T-helper 2 cell treated with Interferon-gamma antibody and Interleukin-4, amounts not matched to agents 5 μg/mL and 100 μg/mL, for 36 hours (primary cell): ENCODE measurements at regions not wholly inside any gene's neighbourhood (a gene's known extent, or its start where the extent isn't known, plus 50 kb on each side); places are given as distances from the start of the nearest gene placed in this dataset.
"Not testable (repeated sequence)": the region's sequence is repeated elsewhere in the genome, so short reads cannot be mapped to it uniquely, and the experiment has no call there.

ENCODE experiments used
- DNase-seq: peaks from one replicate; pipeline ENCODE4 v3.0.0; 2021; ENCODE audit warnings: low spot score
- H3K27ac Mint-ChIP-seq: one replicate; pipeline ENCODE4 v1.8.0; 2021; ENCODE audit warnings: mild to moderate bottlenecking, mixed read lengths
- H3K27me3 Mint-ChIP-seq: one replicate; pipeline ENCODE4 v1.8.0; 2021; ENCODE audit warnings: low read depth, mixed read lengths
- H3K36me3 Mint-ChIP-seq: one replicate; pipeline ENCODE4 v1.8.0; 2021; ENCODE audit warnings: low read depth, mixed read lengths
- H3K4me1 Mint-ChIP-seq: one replicate; pipeline ENCODE4 v1.8.0; 2021; ENCODE audit warnings: low read depth, mixed read lengths
- H3K4me3 Mint-ChIP-seq: one replicate; pipeline ENCODE4 v1.8.0; 2022; ENCODE audit warnings: mild to moderate bottlenecking, moderate library complexity, mixed read lengths
- H3K9me3 Mint-ChIP-seq: one replicate; pipeline ENCODE4 v1.8.0; 2021; ENCODE audit warnings: mixed read lengths

- H3K4me3 Mint-ChIP-seq = no peak overlapping the region
- peaks cover 3% of the 10 kb centered on the region for H3K4me1 Mint-ChIP-seq
- H3K9me3 Mint-ChIP-seq = no peaks in the 10 kb centered on the region
- H3K27ac Mint-ChIP-seq = no peak overlapping the region
- no peaks in the 10 kb centered on the region for H3K27me3 Mint-ChIP-seq
- no peak for DNase-seq
- no peaks in the 10 kb centered on the region for H3K36me3 Mint-ChIP-seq
Observed at GRCh38 chr6:140711019-140711613, 1336.7 kb upstream of the CITED2 start.

DNA sequence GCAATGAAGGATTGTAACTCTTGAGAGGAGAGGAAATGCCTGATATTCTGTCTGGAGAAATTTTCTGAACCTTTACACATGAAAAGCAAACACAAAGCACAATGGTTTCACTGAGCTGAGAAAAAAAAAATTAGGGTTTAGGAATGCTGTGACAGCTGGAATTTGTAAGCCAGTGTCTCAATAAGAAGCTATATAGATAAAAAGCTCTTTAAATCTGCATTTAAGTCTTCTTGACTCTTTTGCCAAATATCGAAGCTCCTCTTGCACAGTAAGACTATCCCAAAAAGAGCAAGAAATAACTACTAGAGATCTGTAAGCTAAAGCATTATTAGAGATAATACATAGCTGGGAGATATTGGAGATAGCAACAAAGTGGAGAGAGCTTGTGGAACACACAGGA, 1334.0 kb upstream of the CITED2 start:
- H3K9me3 Mint-ChIP-seq = peaks cover under 1% of the 10 kb centered on the region
- no peaks in the 10 kb centered on the region for H3K36me3 Mint-ChIP-seq
- H3K27me3 Mint-ChIP-seq = no peaks in the 10 kb centered on the region
- peaks cover 3% of the 10 kb centered on the region for H3K4me1 Mint-ChIP-seq
- DNase-seq = no peak
- no peak overlapping the region for H3K27ac Mint-ChIP-seq
- H3K4me3 Mint-ChIP-seq = no peak overlapping the region

DNA sequence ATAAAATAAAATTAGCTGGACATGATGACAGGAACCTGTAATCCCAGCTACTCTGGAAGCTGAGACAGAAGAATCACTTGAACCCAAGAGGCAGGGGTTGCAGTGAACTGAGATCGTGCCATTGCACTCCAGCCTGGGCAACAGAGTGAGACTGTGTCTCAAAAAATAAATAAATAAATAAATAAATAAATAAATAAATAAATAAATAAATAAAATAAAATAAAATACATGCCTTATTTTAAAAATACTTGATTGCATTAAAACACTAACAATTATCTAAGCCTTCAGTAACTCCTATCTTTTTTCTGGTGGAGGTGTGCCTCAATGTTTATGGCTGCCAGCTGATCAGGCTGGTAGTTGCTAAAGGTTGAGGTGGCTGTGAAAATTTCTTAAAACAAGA, 1329.6 kb upstream of the CITED2 start:
- DNase-seq, H3K4me3 Mint-ChIP-seq, H3K36me3 Mint-ChIP-seq, H3K4me1 Mint-ChIP-seq, H3K9me3 Mint-ChIP-seq, H3K27ac Mint-ChIP-seq, H3K27me3 Mint-ChIP-seq: not testable (repeated sequence)

DNA sequence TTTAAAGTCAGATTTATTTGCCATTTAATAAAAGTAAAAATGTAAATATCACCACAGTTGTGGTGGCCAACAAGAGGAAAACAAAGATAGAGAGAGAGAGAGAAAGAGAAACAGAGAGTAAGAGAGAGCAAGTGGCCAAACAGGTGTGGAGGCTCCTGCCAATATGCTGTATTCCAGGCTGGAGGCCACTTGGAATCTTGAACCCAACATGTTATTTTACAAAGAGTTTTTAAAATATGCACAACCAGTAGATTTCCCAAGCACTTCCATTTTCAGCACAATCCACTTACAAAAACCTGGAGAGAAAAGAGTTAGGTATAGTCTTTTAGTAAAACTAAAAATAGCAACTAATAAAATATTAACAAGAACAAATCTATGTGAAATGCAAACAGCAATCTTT, 1323.1 kb upstream of the CITED2 start:
- no peak for DNase-seq
- Mint-ChIP-seq H3K9me3 (no peaks in the 10 kb centered on the region), H3K27me3 (no peaks in the 10 kb centered on the region), H3K36me3 (no peaks in the 10 kb centered on the region), H3K4me3 (no peak overlapping the region), H3K4me1 (no peaks in the 10 kb centered on the region), H3K27ac (no peak overlapping the region)

DNA sequence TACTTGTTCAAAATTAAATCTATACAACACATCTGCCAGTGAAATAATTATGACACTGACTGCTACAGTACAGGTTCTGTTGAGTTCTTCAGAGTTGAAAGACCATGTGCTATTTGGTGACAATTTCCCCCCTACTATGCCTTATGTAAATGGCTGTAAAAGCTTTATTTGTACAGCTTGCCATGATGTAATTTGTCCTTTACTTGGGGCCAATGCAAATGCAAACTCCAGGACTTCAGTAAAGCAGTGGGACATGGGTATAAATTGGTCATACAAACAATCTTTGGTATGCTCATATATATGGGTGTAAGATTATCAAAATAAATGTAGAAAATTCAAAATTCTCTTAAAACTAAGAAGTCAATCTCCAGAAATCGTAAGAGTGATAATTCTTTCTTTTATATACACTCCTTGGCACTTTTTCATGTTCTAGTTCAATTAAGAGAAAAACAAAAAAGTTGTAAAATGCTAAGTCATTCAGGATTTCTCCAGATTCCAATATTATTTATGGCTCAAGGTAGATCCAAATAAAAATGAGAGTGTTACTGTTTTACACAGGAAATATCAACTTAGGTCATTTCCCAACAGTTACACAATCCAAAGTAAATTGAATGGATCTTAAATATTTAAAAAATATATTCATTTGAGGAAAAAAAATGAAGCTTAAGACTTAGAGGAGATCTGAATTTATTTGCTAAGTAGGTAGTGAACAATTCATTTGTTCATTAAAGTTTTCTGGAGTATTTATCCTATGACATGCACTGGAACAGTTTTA, 1310.5 kb upstream of the CITED2 start:
- no peak for DNase-seq
- H3K9me3 Mint-ChIP-seq = no peaks in the 10 kb centered on the region
- H3K4me1 Mint-ChIP-seq = no peaks in the 10 kb centered on the region
- no peaks in the 10 kb centered on the region for H3K36me3 Mint-ChIP-seq
- H3K27ac Mint-ChIP-seq = no peak overlapping the region
- H3K4me3 Mint-ChIP-seq = no peak overlapping the region
- H3K27me3 Mint-ChIP-seq = no peaks in the 10 kb centered on the region

- no peak overlapping the region for H3K27ac Mint-ChIP-seq
- H3K9me3 Mint-ChIP-seq = no peaks in the 10 kb centered on the region
- no peak for DNase-seq
- no peaks in the 10 kb centered on the region for H3K36me3 Mint-ChIP-seq
- H3K4me1 Mint-ChIP-seq = no peaks in the 10 kb centered on the region
- H3K27me3 Mint-ChIP-seq = no peaks in the 10 kb centered on the region
- H3K4me3 Mint-ChIP-seq = no peak overlapping the region
Observed at GRCh38 chr6:140677781-140678528, 1303.5 kb upstream of the CITED2 start.

GRCh38 chr6:140671926-140672325, 1297.5 kb upstream of the CITED2 start:
- Mint-ChIP-seq H3K27ac (no peak overlapping the region), H3K4me1 (peaks cover 7% of the 10 kb centered on the region), H3K27me3 (no peaks in the 10 kb centered on the region), H3K36me3 (no peaks in the 10 kb centered on the region), H3K4me3 (no peak overlapping the region), H3K9me3 (peaks cover 4% of the 10 kb centered on the region)
- no peak for DNase-seq

- DNase-seq = no peak
- H3K9me3 Mint-ChIP-seq = peaks cover 4% of the 10 kb centered on the region
- H3K27ac Mint-ChIP-seq = no peak overlapping the region
- peaks cover 7% of the 10 kb centered on the region for H3K4me1 Mint-ChIP-seq
- H3K4me3 Mint-ChIP-seq = no peak overlapping the region
- H3K27me3 Mint-ChIP-seq = no peaks in the 10 kb centered on the region
- no peaks in the 10 kb centered on the region for H3K36me3 Mint-ChIP-seq
Observed at GRCh38 chr6:140670021-140670420, 1295.6 kb upstream of the CITED2 start.

DNA sequence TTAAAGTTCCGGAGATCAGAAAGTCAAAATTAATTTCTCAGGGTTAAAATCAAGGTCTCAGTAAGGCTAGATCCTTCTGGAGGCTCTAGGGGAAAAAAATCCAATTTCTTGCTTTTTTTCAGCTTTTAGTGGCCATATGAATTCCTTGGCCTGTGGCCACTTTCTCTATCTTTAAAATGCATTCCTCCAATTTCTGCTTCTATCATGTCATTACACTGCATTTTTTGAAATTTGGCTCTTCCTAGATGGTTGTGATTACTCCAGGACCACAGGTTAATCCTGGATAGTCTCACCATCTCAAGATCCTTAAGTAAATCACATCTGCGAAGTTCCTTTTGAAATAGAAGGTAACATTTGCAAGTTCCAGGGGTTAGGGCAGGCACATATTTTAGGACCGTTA, 1294.9 kb upstream of the CITED2 start:
- Mint-ChIP-seq H3K4me1 (peaks cover 7% of the 10 kb centered on the region), H3K36me3 (no peaks in the 10 kb centered on the region), H3K27me3 (no peaks in the 10 kb centered on the region), H3K27ac (no peak overlapping the region), H3K9me3 (peaks cover 4% of the 10 kb centered on the region), H3K4me3 (no peak overlapping the region)
- no peak for DNase-seq

GRCh38 chr6:140663772-140664171, 1289.3 kb upstream of the CITED2 start:
- Mint-ChIP-seq H3K4me1 (no peaks in the 10 kb centered on the region), H3K9me3 (no peaks in the 10 kb centered on the region), H3K27me3 (no peaks in the 10 kb centered on the region), H3K27ac (no peak overlapping the region), H3K4me3 (no peak overlapping the region), H3K36me3 (no peaks in the 10 kb centered on the region)
- no peak for DNase-seq

DNA sequence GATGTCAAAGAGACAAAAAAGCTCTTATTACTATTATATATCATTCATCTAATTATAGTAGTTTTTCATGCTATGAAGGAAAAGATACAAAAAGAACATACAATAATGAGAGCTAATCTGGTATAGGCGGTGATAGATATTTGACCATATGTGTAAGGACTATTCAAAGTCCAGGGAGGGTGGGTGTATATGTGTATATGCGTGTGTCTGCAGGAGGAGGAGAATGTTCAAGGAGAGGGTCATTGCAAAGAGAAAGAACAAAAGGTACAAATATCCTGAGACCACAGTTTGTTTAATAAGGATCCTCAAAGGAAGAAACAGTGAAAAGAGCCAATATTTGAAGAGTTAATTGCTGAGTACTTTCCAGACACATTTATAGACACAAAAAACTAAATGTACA, 1288.6 kb upstream of the CITED2 start:
- no peak for DNase-seq
- H3K27ac Mint-ChIP-seq = no peak overlapping the region
- H3K4me1 Mint-ChIP-seq = no peaks in the 10 kb centered on the region
- H3K9me3 Mint-ChIP-seq = no peaks in the 10 kb centered on the region
- H3K4me3 Mint-ChIP-seq = no peak overlapping the region
- H3K27me3 Mint-ChIP-seq = no peaks in the 10 kb centered on the region
- no peaks in the 10 kb centered on the region for H3K36me3 Mint-ChIP-seq

- no peak for DNase-seq
- no peaks in the 10 kb centered on the region for H3K9me3 Mint-ChIP-seq
- H3K4me3 Mint-ChIP-seq = no peak overlapping the region
- no peak overlapping the region for H3K27ac Mint-ChIP-seq
- H3K36me3 Mint-ChIP-seq = no peaks in the 10 kb centered on the region
- H3K27me3 Mint-ChIP-seq = peaks cover 1% of the 10 kb centered on the region
- H3K4me1 Mint-ChIP-seq = no peaks in the 10 kb centered on the region
Observed at GRCh38 chr6:140661691-140662090, 1287.2 kb upstream of the CITED2 start.

- Mint-ChIP-seq H3K4me1 (no peaks in the 10 kb centered on the region), H3K9me3 (no peaks in the 10 kb centered on the region), H3K27me3 (peaks cover 2% of the 10 kb centered on the region), H3K36me3 (no peaks in the 10 kb centered on the region), H3K27ac (no peak overlapping the region), H3K4me3 (no peak overlapping the region)
- no peak for DNase-seq
Observed at GRCh38 chr6:140660295-140660694, 1285.8 kb upstream of the CITED2 start.

- Mint-ChIP-seq H3K4me1 (peaks cover 2% of the 10 kb centered on the region), H3K27me3 (peaks cover 2% of the 10 kb centered on the region), H3K9me3 (no peaks in the 10 kb centered on the region), H3K4me3 (no peak overlapping the region), H3K27ac (no peak overlapping the region), H3K36me3 (no peaks in the 10 kb centered on the region)
- no peak for DNase-seq
Observed at GRCh38 chr6:140653972-140654371, 1279.5 kb upstream of the CITED2 start.
